K562 (cell line): ENCODE measurements at regions not wholly inside any gene's neighbourhood (a gene's known extent, or its start where the extent isn't known, plus 50 kb on each side); places are given as distances from the start of the nearest gene placed in this dataset.

Experiments used
- ATAC-seq: fragments of 200-7000 bp; cut with Tn5 transposase; 3 replicates; pipeline ENCODE4 v1.9.1; 2020; ENCODE audit warnings: moderate library complexity
- BruUV-seq: library from RNA; stranded (reverse); fragments of 400-500 nt; replicated peaks from 2 replicates; lab custom pipeline; 2021; lab: Mats Ljungman, UMichigan
- CTCF ChIA-PET: fragments of 300-600 bp; formaldehyde crosslinking; extraction: SDS; loops from one replicate; lab custom pipeline; 2021; ENCODE audit warnings: low intra/inter-chr PET ratio; lab: Yijun Ruan, JAX
- POLR2A ChIA-PET: fragments of 300-600, 350-650 bp; sonication (Branson Sonifier 250); formaldehyde crosslinking; extraction: SDS; loops from one replicate; lab custom pipeline; 2021; ENCODE audit warnings: antibody characterized with exemption, inconsistent platforms; lab: Yijun Ruan, JAX
- DNase-seq, 4 experiments: peaks; one replicate each; pipeline versions ENCODE4 v3.0.0 to v3.0.0-alpha.2; 2011 to 2018; ENCODE audit warnings: low spot score in 3 of 4, mixed read lengths in 3 of 4; ENCODE audit errors: extremely low read depth in 1 of 4
- FAIRE-seq: peaks from 2 replicates; lab custom pipeline; 2011; peaks lifted over from hg19 to GRCh38; lab: Jason Lieb, UNC
- H2AFZ ChIP-seq: 2 replicates; pipeline ENCODE4 v1.6.0; 2011; ENCODE audit warnings: low read depth, low read length, control low read depth, inconsistent platforms
- H3K27ac ChIP-seq: fragments of 200-600 bp; 3 replicates; pipeline ENCODE4 v1.8.0; 2011; ENCODE audit warnings: low read depth, mild to moderate bottlenecking, control low read depth, inconsistent platforms, low read length, moderate library complexity, mixed read lengths; ENCODE audit errors: extremely low read depth
- H3K27me3 ChIP-seq, 2 experiments: fragments of 300-600 bp in 1 of 2; 2 replicates in 1 of 2; 3 replicates in 1 of 2; pipeline versions ENCODE4 v1.6.0 to v1.8.0; 2011; ENCODE audit warnings: inconsistent platforms in 2 of 2, low read length in 2 of 2, mild to moderate bottlenecking in 1 of 2, mixed read lengths in 1 of 2, moderate library complexity in 1 of 2; ENCODE audit not compliant: control insufficient read depth in 2 of 2, insufficient read depth in 2 of 2
- H3K36me3 ChIP-seq: fragments of 300-600 bp; 3 replicates; pipeline ENCODE4 v1.8.0; 2011; ENCODE audit warnings: mild to moderate bottlenecking, low read length, inconsistent platforms; ENCODE audit not compliant: control insufficient read depth, insufficient read depth
- H3K4me1 ChIP-seq, 2 experiments: fragments of 200-600 bp in 1 of 2; replicated peaks in 1 of 2; 2 replicates in 1 of 2; 3 replicates in 1 of 2; pipeline versions ENCODE4 v1.5.1 to v1.8.0; 2011; ENCODE audit warnings: inconsistent platforms in 2 of 2, low read length in 2 of 2, mild to moderate bottlenecking in 1 of 2, mixed read lengths in 1 of 2, moderate library complexity in 1 of 2; ENCODE audit not compliant: control insufficient read depth in 2 of 2, insufficient read depth in 2 of 2
- H3K4me2 ChIP-seq: 2 replicates; pipeline ENCODE4 v1.6.1; 2011; ENCODE audit warnings: low read length, control low read depth, inconsistent platforms, mixed read lengths; ENCODE audit not compliant: insufficient read depth
- H3K4me3 ChIP-seq: fragments of 200-600 bp; sonication (generic), shearing (Covaris generic); 2 replicates; pipeline ENCODE4 v1.5.1; 2016; ENCODE audit warnings: control low read depth, inconsistent platforms
- H3K79me2 ChIP-seq: fragments of 200-600 bp; 3 replicates; pipeline ENCODE4 v1.8.0; 2011; ENCODE audit warnings: low read length, inconsistent platforms; ENCODE audit not compliant: control insufficient read depth, insufficient read depth
- H3K9ac ChIP-seq, 2 experiments: 2 replicates each; pipeline versions ENCODE4 v1.6.0 to v1.6.1; 2011; ENCODE audit warnings: low read depth in 2 of 2, low read length in 2 of 2, control low read depth in 1 of 2, inconsistent platforms in 1 of 2, mild to moderate bottlenecking in 1 of 2, mixed read lengths in 1 of 2; ENCODE audit not compliant: insufficient read depth in 1 of 2
- H3K9me1 ChIP-seq: one replicate; pipeline ENCODE4 v1.6.0; 2011; ENCODE audit warnings: inconsistent platforms, mild to moderate bottlenecking, low read length, moderate library complexity; ENCODE audit not compliant: control insufficient read depth, insufficient read depth
- H3K9me3 ChIP-seq: replicated peaks from 2 replicates; pipeline ENCODE4 v1.5.1; 2011; ENCODE audit warnings: low read depth, low read length, inconsistent platforms; ENCODE audit not compliant: control insufficient read depth, insufficient read depth
- H4K20me1 ChIP-seq: replicated peaks from 2 replicates; pipeline ENCODE4 v1.6.1; 2011; ENCODE audit warnings: low read length, inconsistent platforms, mixed read lengths; ENCODE audit not compliant: control insufficient read depth, insufficient read depth
- BRD9 ChIP-seq: fragments of 450-650 bp; IDR thresholded peaks from 2 replicates; pipeline ENCODE4 v1.6.1; 2018; ENCODE audit warnings: low read depth; ENCODE audit not compliant: partially characterized antibody
- CCAR2 ChIP-seq: fragments of 200-400 bp; formaldehyde crosslinking; IDR thresholded peaks from 2 replicates; pipeline ENCODE4 v1.6.1; 2017; ENCODE audit warnings: mild to moderate bottlenecking, low read depth, low read length
- CREB3L1 ChIP-seq: fragments of 450-650 bp; IDR thresholded peaks from 2 replicates; pipeline ENCODE4 v1.6.1; 2014; ENCODE audit warnings: low read depth, mild to moderate bottlenecking, moderate library complexity, borderline replicate concordance
- CSDE1 ChIP-seq, 2 experiments: fragments of 450-650 bp; IDR thresholded peaks; 2 replicates each; pipeline ENCODE4 v1.6.1; 2016; ENCODE audit warnings: mild to moderate bottlenecking in 1 of 2
- ELF2 ChIP-seq: fragments of 250-450 bp; sonication (Bioruptor Pico); IDR thresholded peaks from 2 replicates; pipeline ENCODE4 v1.5.0; 2021; ENCODE audit warnings: mild to moderate bottlenecking
- FOXA1 ChIP-seq: fragments of 450-650 bp; IDR thresholded peaks from 2 replicates; pipeline ENCODE4 v1.6.1; 2016; ENCODE audit warnings: mild to moderate bottlenecking, borderline replicate concordance
- HNRNPUL1 ChIP-seq: fragments of 200-400 bp; formaldehyde crosslinking; IDR thresholded peaks from 2 replicates; pipeline ENCODE4 v1.6.1; 2017; ENCODE audit warnings: low read length
- NFIC ChIP-seq: fragments of 450-650 bp; IDR thresholded peaks from 2 replicates; pipeline ENCODE4 v1.6.1; 2017; ENCODE audit warnings: mild to moderate bottlenecking, inconsistent platforms
- PATZ1 ChIP-seq: fragments of 250-450 bp; sonication (Bioruptor Pico); IDR thresholded peaks from 2 replicates; pipeline ENCODE4 v1.5.0; 2020; ENCODE audit warnings: mild to moderate bottlenecking, borderline replicate concordance
- SMAD4 ChIP-seq: fragments of 250-450 bp; sonication (Bioruptor Pico); conservative IDR thresholded peaks from 2 replicates; pipeline ENCODE4 v1.8.0; 2021; ENCODE audit warnings: inconsistent platforms, mild to moderate bottlenecking, moderate library complexity
- TCF15 ChIP-seq: fragments of 250-450 bp; sonication (Bioruptor Pico); IDR thresholded peaks from 2 replicates; pipeline ENCODE4 v1.8.0; 2022; ENCODE audit warnings: moderate library complexity, mild to moderate bottlenecking, inconsistent platforms
- ZBTB7A ChIP-seq: IDR thresholded peaks from 2 replicates; pipeline ENCODE4 v1.6.1; 2011; ENCODE audit warnings: low read depth, mild to moderate bottlenecking, low read length, moderate library complexity, borderline replicate concordance; ENCODE audit not compliant: control insufficient read depth
- ZFP30 ChIP-seq: fragments of 250-450 bp; sonication (Bioruptor Pico); IDR thresholded peaks from 2 replicates; pipeline ENCODE4 v1.8.0; 2022; ENCODE audit warnings: moderate library complexity, mild to moderate bottlenecking, inconsistent platforms, borderline replicate concordance
- ZNF12 ChIP-seq: sonication (generic); formaldehyde crosslinking; IDR thresholded peaks from 2 replicates; pipeline ENCODE4 v1.4.0; 2020; ENCODE audit warnings: mild to moderate bottlenecking, missing genetic modification reagents
- ZNF518B ChIP-seq: fragments of 250-450 bp; sonication (Bioruptor Pico); IDR thresholded peaks from 2 replicates; pipeline ENCODE4 v1.5.0; 2021; ENCODE audit warnings: mild to moderate bottlenecking, moderate library complexity
- WGBS: fragments of 100-300 bp; shearing (Covaris generic); methylation state at CpG from one replicate; pipeline ENCODE4 v1.1.6; 2016; ENCODE audit warnings: low coverage, mixed read lengths; ENCODE audit not compliant: insufficient coverage; ENCODE audit errors: missing lambda C conversion rate; 5-methylcytosine and 5-hydroxymethylcytosine counted together
- in situ Hi-C: fragments of 300-500 bp; cut with MboI; formaldehyde crosslinking; loops from 4 replicates; pipeline ENCODE4 v1.15.0; 2018; ENCODE audit warnings: inconsistent platforms, mixed read lengths
- intact Hi-C: fragments of 100-400 bp; cut with micrococcal nuclease; formaldehyde crosslinking; loops from 2 replicates; pipeline ENCODE4 v1.14.2; 2022

- CTCF ChIA-PET: no interaction called here
- TF ChIP-seq NFIC (no peak), ZBTB7A (no peak), HNRNPUL1 (no peak), FOXA1 (no peak), CCAR2 (no peak), ZFP30 (no peak), BRD9 (no peak), CSDE1 (IDR thresholded peaks at IDR 0.05) (no peak), TCF15 (CRISPR knock-in tag) (no peak), ELF2 (CRISPR knock-in tag) (no peak), PATZ1 (CRISPR knock-in tag) (no peak), ZNF518B (CRISPR knock-in tag) (no peak), SMAD4 (CRISPR knock-in tag) (no peak), CREB3L1 (no peak), ZNF12 (no peak)
These were observed 414.2 kb downstream of the EFNB2 start for GRCh38 chr13:106121173-106121754.

More at GRCh38 chr13:106121173-106121754, 414.2 kb downstream of the EFNB2 start:
- in situ Hi-C loops: no loop called here
- H2AFZ ChIP-seq: no peak overlapping the region
- no peak for DNase-seq
- no peaks in the 10 kb centered on the region for H3K9me3 ChIP-seq
- no peak overlapping the region for H3K9ac ChIP-seq
- H3K4me3 ChIP-seq: no peak overlapping the region
- WGBS: 8% methylated on average over 2 of the region's 2 CpGs
- H3K27ac ChIP-seq: no peak overlapping the region
- BruUV-seq: no TSS peak
- intact Hi-C loops: no loop called here
- H3K36me3 ChIP-seq: no peaks in the 10 kb centered on the region
- no peaks in the 10 kb centered on the region for H3K79me2 ChIP-seq
- no peaks in the 10 kb centered on the region for H3K9me1 ChIP-seq
- no peaks in the 10 kb centered on the region for H3K27me3 ChIP-seq
- POLR2A ChIA-PET: interaction anchor here (0.6 kb wide), 1 partner anchor 1181 kb away, joined by 3 read pairs; no protein-coding TSS in a partner anchor
- no peak for ATAC-seq
- H3K4me1 ChIP-seq: no peaks in the 10 kb centered on the region
- no peak for FAIRE-seq
- no peak overlapping the region for H3K4me2 ChIP-seq
- no peaks in the 10 kb centered on the region for H4K20me1 ChIP-seq
